HG03159 (cell line): ENCODE measurements at regions not wholly inside any gene's neighbourhood (a gene's known extent, or its start where the extent isn't known, plus 50 kb on each side); places are given as distances from the start of the nearest gene placed in this dataset.
"Not testable (repeated sequence)": the region's sequence is repeated elsewhere in the genome, so short reads cannot be mapped to it uniquely, and the experiment has no call there.

ENCODE experiments used
- ATAC-seq: cut with Tn5 transposase; IDR thresholded peaks from one replicate; pipeline ENCODE4 v1.9.1; 2021; ENCODE audit warnings: mild to moderate bottlenecking, moderate library complexity; ENCODE audit not compliant: unreplicated experiment

- ATAC-seq = not testable (repeated sequence)
Observed at GRCh38 chr7:145805496-145805895, 311.1 kb upstream of the CNTNAP2 start.

GRCh38 chr7:145797507-145797906 is 319.1 kb upstream of the CNTNAP2 start:
- no peak for ATAC-seq

- no peak for ATAC-seq
Observed at GRCh38 chr7:145795132-145795531, 321.5 kb upstream of the CNTNAP2 start.

GRCh38 chr7:145784809-145785780 is 331.5 kb upstream of the CNTNAP2 start:
- ATAC-seq = no peak

GRCh38 chr7:145781388-145781787 is 335.2 kb upstream of the CNTNAP2 start:
- ATAC-seq = not testable (repeated sequence)

GRCh38 chr7:145779140-145779539 is 337.5 kb upstream of the CNTNAP2 start:
- no peak for ATAC-seq

GRCh38 chr7:145774777-145775176 is 341.8 kb upstream of the CNTNAP2 start:
- ATAC-seq = no peak

GRCh38 chr7:145753004-145753403 is 363.6 kb upstream of the CNTNAP2 start:
- ATAC-seq = no peak

- ATAC-seq = no peak
Observed at GRCh38 chr7:145737617-145738016, 379.0 kb upstream of the CNTNAP2 start.

GRCh38 chr7:145735061-145735460 is 381.5 kb upstream of the CNTNAP2 start:
- no peak for ATAC-seq

- ATAC-seq = no peak
Observed at GRCh38 chr7:145732521-145732920, 384.1 kb upstream of the CNTNAP2 start.

GRCh38 chr7:145729691-145730090 is 386.9 kb upstream of the CNTNAP2 start:
- no peak for ATAC-seq

- ATAC-seq = no peak
Observed at GRCh38 chr7:145718129-145718528, 398.5 kb upstream of the CNTNAP2 start.

GRCh38 chr7:145700488-145700887 is 416.1 kb upstream of the CNTNAP2 start:
- ATAC-seq = no peak

GRCh38 chr7:145698526-145699262 is 417.9 kb upstream of the CNTNAP2 start:
- ATAC-seq = no peak

- not testable (repeated sequence) for ATAC-seq
Observed at GRCh38 chr7:145697412-145698107, 419.0 kb upstream of the CNTNAP2 start.

- no peak for ATAC-seq
Observed at GRCh38 chr7:145696071-145696470, 420.5 kb upstream of the CNTNAP2 start.

GRCh38 chr7:145692237-145692950 is 424.2 kb upstream of the CNTNAP2 start:
- ATAC-seq = no peak

- no peak for ATAC-seq
Observed at GRCh38 chr7:145691377-145691914, 425.2 kb upstream of the CNTNAP2 start.

GRCh38 chr7:145681646-145682045 is 435.0 kb upstream of the CNTNAP2 start:
- no peak for ATAC-seq
